ENCODE measurements at regions not wholly inside any gene's neighbourhood (a gene's known extent, or its start where the extent isn't known, plus 50 kb on each side); places are given as distances from the start of the nearest gene placed in this dataset.

- DNase-seq (ENCODE audit: low read depth in 2 of 3, low spot score in 2 of 3) = no peak
These were observed 108.4 kb downstream of the LSM3 start for GRCh38 chr3:14286887-14287500.

GRCh38 chr3:14288177-14288788, 109.7 kb downstream of the LSM3 start:
- DNase-seq (ENCODE audit: low read depth in 2 of 3, low spot score in 2 of 3) = no peak

- DNase-seq (ENCODE audit: low read depth in 2 of 3, low spot score in 2 of 3) = no peak
These were observed 110.3 kb downstream of the LSM3 start for GRCh38 chr3:14288833-14289451.

DNA sequence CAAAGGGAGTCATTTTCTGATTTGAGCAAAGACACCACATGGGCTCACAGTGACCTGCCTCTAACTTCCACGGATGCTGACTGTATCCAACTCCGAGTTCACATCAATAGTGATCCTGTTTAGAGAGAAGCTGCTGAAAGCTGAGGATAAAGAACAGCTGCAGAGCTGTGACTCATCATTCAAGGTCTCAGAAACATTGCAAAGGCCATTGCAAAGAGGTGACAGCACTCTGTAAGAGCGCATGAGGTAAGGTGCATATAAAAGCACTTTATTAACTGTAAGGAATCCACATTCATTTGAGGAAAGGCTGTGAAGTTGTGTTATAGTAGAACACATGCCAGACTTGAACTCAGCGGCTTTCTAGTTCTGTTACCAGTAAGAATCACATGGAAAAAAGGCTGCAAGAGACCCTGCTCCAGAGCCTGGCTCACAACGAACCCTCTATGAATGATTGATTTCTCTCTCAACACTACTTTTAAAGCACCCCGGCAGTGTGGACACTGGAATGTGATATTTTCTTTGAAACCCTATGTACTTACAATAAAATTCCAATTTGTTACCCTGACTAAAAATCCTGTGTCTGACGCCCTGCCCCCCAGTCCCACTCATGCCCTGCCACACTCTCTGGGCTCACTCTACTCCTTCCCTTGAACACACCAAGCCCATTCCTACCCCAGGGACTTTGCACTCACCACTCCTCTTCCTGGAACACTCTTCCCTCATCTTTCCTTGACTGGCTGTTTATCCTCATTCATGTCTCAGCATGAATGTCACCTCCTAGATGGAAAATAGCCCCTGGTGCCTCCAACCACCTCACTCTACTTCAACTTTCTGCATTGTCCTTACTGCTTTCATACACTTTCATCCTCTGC, 111.2 kb downstream of the LSM3 start:
- no peak for DNase-seq (ENCODE audit: low read depth in 2 of 3, low spot score in 2 of 3)

DNA sequence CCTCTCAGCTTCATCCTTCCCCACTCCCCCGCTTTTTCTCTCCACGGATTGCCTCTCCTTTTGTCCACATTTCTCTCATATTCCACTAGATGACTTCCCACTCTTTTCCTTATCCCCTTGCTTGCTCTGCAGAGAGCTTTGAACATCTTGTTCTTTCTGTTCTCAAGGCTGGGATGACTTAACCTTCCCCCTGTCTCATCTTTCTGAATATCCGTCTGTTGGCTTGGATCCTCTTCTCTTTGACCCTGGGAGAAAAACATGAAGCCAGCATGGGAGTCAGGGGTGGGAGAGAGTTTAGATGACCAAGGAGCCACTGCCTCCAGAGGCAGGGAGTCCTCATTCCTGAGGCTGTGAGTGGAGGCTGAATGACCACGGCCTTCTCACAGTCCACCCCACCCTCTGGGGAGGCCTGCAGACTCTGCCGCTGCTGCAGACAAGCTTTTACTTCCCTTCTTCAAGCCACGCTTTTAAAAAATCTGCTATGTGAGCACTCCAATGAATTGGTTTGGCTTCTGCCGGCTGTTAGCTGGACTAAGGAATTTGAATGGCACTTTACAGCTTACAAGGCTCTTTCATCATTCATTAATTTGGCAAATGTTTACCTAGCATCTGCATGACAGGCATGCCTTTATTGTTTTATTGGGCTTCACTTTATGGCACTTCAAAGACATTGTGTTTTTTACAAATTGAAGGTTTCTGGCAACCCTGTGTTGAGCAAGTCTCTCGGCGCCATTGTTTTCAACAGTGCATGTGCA, 111.6 kb upstream of the SLC6A6 start:
- no peak for DNase-seq (ENCODE audit: low read depth in 2 of 3, low spot score in 2 of 3)

DNA sequence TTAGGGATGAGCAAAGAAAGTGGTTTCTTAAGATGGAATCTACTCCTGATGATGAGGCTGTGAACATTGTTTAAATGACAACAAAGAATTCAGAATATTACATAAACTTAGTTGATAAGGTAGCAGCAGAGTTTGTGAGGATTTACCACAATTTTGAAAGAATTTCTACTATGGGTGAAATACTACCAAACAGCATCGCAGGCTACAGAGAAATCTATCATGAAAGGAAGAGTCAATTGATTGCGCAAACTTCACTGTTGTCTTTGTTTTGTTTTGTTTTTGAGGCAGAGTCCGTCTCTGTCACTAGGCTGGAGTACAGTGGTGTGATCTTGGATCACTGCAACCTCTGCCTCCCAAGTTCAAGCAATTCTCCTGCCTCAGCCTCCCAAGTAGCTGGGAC, 107.4 kb upstream of the SLC6A6 start:
- DNase-seq (ENCODE audit: low read depth in 2 of 3, low spot score in 2 of 3) = no peak

DNA sequence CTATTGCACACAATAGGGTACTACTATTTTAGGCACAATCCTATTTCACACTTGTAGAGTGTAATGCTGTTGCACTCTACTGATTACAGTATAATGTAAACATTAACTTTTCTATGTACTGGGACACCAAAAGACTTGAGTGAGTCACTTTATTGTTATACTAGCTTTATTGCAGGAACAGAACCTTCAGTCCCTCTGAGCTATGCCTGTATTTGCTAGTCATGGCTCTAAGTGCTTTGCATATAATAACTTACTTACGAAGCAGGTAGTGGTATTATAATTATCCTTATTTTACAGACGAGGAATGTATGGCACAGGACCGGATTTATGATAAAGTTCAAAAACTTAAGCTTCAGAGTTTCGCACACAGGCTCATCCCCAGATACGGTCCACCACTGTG, 106.6 kb upstream of the SLC6A6 start:
- no peak for DNase-seq (ENCODE audit: low read depth in 2 of 3, low spot score in 2 of 3)

DNA sequence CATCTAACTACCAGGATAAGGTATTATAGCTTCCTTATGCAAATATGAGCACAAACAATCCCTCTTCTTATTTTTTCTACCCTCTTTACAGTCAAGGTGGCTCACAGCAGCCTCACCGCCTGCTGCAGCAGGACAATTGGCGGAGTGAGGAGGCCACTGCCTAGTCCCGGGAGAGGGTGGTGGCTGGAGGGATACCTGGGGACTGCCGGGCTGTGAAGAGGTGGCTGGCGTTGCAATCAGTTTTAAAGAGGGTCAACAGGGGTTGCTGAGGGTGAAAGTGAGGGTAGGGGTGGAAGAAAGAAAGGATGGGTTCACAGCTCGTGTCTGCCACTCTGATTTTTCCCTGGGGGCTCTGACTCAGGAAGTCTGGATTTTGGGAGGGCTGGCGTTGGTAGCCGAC, 105.1 kb upstream of the SLC6A6 start:
- no peak for DNase-seq (ENCODE audit: low read depth in 2 of 3, low spot score in 2 of 3)

DNA sequence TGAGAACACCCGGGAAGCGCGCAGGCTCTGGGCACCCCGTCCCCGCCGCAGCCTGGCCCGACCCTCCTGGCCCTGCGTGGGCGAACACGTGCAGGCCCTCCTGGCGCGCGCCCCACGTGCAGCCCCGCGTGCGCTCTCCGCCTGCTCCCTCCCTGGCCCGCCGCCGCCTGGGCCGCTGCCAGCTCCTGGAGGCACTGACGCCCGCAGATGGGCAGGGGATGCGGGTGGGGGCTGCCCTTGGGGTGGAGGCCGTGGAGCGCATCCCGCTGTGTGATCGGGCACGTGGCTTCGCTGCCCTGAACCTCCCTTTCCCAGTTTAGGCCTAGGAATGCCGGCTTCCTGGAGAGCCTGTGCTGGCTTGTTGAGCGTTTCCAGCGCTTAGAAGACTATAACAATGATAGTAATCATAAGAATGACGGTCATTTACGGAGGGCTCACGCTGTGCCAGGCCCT, 104.6 kb upstream of the SLC6A6 start:
- no peak for DNase-seq (ENCODE audit: low read depth in 2 of 3, low spot score in 2 of 3)

- DNase-seq (ENCODE audit: low read depth in 2 of 3, low spot score in 2 of 3) = no peak
These were observed 104.0 kb upstream of the SLC6A6 start for GRCh38 chr3:14298442-14298841.

- no peak for DNase-seq (ENCODE audit: low read depth in 2 of 3, low spot score in 2 of 3)
These were observed 103.3 kb upstream of the SLC6A6 start for GRCh38 chr3:14298991-14299555.

- DNase-seq (ENCODE audit: low read depth in 2 of 3, low spot score in 2 of 3) = no peak
These were observed 102.6 kb upstream of the SLC6A6 start for GRCh38 chr3:14299767-14300166.

DNA sequence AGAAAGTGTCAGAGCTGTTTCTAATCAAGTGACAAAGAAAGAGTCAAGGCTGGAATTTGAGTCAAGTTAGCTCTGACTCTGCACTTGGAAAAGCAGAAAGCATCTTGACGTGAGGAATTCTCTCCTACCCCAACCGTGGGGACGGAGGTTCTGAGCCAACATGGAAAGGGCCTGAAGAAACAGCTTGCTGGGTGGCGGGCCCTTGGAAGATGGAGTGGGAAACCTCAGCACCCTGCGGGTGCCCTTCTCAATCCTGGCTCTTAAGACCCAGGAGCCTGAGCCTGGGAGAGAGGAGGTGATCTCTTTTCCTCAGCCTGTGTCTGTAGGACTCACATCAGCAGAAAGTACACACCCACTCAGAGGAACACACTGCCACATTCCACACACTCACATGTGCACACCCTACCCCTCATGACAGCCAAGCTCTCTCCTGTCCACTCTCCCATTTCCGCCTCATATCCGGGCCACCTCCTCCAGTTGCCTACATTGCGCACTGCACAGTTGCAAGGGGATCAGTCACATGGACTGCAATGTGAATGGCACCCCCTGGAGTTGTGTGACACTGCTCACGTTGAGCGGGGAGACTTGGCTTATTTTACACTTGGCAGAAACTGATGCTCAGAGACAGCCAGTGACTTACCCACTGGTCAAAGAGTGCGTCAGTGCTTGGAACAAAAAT, 101.5 kb upstream of the SLC6A6 start:
- DNase-seq (ENCODE audit: low read depth in 2 of 3, low spot score in 2 of 3) = no peak

- DNase-seq (ENCODE audit: low read depth in 2 of 3, low spot score in 2 of 3) = no peak
These were observed 100.8 kb upstream of the SLC6A6 start for GRCh38 chr3:14301558-14301957.

GRCh38 chr3:14303336-14304100, 98.9 kb upstream of the SLC6A6 start:
- no peak for DNase-seq (ENCODE audit: low read depth in 2 of 3, low spot score in 2 of 3)

DNA sequence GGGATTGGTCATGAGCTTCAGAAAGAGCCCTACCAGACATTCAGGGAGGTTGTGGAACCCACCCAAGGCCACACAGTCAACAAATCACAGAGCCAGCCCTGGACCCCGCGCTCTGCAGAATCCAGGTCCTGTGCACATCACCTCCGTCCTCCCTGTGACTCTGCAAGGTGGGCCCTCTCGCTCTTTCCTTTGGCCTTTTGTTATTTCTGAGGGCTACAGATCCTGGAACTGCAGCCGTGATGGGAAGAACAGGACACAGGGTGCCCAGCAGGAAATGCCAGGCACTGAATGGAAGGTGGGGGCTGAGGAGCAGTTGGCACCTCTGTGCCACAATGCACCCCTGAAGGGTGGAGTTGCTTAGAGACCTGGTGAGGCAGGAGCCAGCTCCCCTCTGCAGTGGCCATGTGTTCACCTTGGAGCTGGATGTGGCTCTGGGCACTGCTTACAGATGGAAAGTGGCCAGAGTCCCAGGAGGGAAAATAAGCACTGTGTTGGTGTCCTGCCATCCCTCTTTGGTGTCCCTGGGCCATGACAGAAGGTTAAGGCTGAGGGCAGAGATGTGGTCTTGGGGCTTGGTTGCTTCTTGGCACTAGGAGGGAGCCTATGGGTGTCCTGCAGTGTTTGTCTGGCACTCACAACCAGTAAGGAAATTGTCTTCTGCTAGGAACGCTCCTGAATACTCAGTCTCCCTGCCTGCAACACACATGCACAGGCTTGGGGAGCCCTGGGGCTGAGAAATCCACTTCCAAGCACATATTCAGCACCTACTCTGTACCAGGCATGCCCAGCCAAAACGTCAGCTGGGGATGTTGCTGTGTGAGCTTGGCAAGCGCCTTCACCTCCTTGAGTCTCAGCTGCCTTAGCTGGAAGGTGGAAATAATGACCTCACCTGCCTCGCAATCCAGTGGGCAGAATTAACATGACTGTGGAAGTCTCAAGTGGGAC, 98.0 kb upstream of the SLC6A6 start:
- DNase-seq (ENCODE audit: low read depth in 2 of 3, low spot score in 2 of 3) = no peak

DNA sequence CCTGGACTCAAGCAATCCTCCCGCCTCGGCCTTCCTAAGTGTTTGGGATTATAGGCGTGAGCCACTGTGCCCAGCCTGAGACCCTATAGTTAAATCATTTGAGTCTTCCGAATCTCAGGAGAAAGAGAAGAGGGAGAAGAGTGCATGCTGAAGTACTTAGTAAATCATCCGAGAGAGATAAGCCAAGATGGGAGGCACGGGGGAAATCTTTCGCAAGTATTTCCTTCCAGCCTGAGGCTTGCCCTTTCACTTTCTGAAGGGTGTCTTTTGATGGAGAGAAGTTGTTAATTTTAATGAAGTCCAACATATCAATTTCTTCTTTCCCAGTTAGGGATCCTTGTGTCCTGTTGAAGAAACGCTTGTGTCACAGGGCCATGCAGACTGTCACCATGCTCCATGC, 97.1 kb upstream of the SLC6A6 start:
- DNase-seq (ENCODE audit: low read depth in 2 of 3, low spot score in 2 of 3) = no peak

GRCh38 chr3:14306142-14306541, 96.3 kb upstream of the SLC6A6 start:
- DNase-seq (ENCODE audit: low read depth in 2 of 3, low spot score in 2 of 3) = no peak
